Kidney glomerular epithelial cell (primary cell): ENCODE measurements at regions not wholly inside any gene's neighbourhood (a gene's known extent, or its start where the extent isn't known, plus 50 kb on each side); places are given as distances from the start of the nearest gene placed in this dataset.

Experiments used
- DNase-seq: peaks from one replicate; lab custom pipeline; 2025; lab: John Stamatoyannopoulos, UW

DNA sequence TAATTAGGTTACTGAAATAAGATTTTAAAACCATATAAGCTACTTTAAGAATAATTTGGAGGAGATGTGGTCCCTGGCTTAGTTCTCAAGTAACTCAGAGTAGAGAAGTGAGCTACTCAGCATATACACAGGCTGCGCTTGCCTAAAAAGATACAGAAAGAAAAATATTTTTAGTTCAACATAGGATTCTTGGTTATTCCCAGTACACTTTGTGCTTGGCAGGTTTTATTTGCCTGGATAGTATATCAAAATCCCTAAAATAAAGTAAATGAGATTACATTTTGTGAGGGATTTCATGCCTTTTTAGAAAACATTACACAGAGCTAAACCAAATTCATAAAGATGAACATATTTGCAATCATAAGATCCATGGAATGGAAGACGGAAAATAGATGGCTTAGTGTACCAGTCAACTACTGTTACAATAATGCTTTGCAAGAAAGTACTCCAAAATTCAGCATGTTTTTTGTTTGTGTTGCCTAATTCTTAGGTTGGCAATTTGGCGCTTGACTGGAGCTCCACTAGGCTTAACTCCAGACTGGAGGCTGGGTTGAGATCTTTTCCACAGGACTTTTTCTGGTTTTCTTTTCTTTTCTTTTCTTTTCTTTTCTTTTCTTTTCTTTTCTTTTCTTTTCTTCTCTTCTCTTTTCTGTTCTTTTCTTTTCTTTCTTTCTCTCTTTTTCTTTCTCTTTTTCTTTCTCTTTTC lies 600.5 kb upstream of the SYT4 start:
- no peak for DNase-seq

- no peak for DNase-seq
Observed at GRCh38 chr18:43879415-43879814, 602.1 kb upstream of the SYT4 start.

DNA sequence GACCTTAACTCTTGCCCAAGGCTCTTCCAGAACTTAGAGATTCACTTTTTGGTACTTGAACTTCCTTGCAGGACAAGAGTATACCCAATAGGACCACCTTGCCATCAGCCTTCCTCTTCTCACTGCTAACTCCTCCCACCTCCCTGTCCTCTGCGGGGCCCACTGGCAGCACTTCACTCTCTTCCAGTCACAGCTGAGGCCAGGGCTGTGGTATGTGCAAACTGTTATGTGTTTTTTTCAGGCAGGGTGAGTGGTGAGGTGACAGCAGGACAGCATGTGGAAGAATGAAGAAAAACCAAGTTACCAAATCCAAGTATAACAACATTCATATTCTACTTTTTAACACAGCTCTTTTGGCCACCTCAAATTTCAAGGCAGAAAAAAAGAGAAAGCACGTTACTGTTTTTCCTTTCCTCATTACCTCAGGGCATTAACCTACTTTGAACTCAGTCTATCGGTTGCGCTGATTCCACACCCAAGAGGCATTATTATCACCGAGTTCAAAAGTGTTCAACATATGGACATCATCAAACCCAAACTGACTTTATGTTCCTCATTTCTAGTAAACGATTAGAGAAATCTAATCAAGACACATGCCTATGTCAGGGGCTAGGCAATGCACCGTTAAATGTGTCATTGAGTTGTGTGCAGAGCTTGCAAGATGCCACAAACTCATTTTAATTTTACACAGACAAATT lies 605.2 kb upstream of the SYT4 start:
- DNase-seq, result no peak

- no peak for DNase-seq
Observed at GRCh38 chr18:43883886-43884285, 606.6 kb upstream of the SYT4 start.

DNA sequence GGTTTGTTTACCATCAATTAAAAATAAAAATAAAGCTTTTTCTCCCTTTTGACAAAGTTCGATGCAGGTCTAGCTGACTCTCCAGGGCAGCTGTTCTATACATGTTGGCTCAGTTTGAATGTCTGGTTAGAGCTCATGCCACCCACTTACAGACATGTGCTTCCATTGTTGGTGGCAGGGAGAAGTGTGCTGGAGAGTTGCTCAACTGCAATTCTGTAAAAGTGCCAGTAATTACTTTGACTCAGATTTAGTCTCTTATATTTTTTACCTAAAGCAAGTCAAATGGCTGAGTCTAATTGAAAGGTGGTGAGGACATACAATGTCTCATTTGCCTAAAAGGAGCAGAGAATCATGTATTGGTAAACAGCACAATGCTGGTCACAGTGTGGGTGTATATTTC lies 609.1 kb upstream of the SYT4 start:
- no peak for DNase-seq

DNA sequence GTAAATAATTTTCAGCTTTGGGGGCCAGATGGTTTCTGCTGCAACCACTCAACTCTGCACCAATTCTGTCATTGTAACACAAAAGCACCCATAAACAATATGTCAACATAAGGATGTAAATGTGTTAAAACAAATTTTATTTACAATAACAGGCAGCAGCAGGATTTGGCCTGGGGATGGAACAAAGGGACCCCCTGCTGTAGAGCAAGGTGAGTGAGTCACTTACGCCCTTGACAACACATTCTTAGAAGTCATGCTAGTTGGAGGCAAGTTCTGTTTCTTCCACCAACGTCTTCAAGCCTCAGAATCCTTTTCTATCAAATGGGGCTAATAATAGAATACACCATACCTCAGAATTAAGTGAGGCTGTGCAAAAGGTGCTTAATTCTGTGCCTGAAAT lies 610.2 kb upstream of the SYT4 start:
- DNase-seq, result no peak

GRCh38 chr18:43888598-43888997 lies 611.3 kb upstream of the SYT4 start:
- DNase-seq, result no peak

GRCh38 chr18:43893001-43893637 lies 615.8 kb upstream of the SYT4 start:
- peak; percentile 100 for DNase-seq

DNA sequence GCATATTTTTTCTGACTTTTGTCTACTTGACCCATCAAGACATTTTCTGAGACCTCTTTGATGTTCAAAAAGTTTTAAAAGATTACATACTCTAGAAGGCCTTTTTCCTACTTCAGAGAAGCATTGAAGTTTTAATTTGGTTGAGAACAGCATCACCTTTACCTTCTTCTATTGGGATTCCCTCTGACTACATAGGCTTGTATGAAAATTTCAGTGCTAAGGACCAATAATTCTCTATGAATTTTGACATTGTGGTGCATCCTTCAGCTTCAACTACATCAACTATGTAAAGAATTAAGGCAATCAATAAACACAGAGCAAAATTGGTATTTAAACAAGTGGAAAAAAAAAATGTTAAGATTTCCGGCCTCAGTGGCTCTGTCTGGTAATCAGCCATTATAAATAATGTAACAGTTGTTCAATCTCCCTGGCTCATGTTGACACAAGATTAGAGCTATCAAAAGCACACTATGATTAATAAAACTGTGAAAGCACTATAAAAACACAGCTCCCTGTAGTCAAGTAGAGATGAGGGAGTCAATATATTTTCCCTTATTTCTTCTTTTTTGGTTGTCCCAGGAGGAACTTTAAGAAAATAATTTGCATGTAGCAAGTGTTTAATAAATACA lies 627.0 kb upstream of the SYT4 start:
- no peak for DNase-seq

DNA sequence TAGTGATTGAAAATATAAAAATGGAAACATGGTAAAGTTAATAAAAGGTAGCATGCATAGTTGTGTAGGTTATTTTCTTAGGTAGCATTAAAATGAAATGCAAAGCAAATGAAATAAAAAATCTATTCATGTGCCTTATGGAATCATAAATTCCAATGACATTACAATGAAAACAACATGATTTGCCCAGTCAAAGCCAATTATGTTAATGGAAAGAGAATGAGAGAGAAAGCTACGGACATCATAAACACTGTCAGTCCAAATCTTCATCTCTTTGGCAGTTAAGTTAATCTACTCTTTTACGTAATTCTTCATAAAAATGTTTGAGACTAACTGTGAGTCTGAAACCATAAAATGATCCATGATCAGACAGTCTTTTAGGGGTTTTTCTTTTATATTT lies 636.7 kb upstream of the SYT4 start:
- no peak for DNase-seq

- no peak for DNase-seq
Observed at GRCh38 chr18:43916984-43917383, 639.7 kb upstream of the SYT4 start.

DNA sequence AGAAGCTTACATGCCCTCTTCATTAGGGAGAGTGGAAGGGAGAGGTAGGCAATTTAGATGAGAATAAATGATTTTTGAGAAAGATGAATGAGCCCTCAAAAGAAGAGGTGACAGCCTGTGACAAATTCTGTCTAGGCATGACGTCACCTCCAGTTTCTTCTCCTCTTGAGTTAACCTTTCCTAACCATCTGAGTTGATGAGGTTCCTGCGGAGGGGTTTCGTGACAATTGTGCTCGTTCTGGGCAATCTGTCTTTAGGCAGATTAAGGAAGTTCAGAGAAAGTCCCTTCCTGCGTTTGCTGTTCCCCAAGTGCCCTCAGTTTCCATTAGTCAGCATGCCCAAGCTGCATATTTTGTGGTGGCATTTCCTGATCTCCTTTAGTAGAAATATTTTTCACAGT lies 640.2 kb upstream of the SYT4 start:
- no peak for DNase-seq

GRCh38 chr18:43919551-43919950 lies 642.3 kb upstream of the SYT4 start:
- DNase-seq, result no peak

GRCh38 chr18:43931439-43931838 lies 654.1 kb upstream of the SYT4 start:
- DNase-seq, result no peak

- peak; percentile 48 for DNase-seq
Observed at GRCh38 chr18:43932140-43932539, 654.9 kb upstream of the SYT4 start.

- no peak for DNase-seq
Observed at GRCh38 chr18:43933177-43933576, 655.9 kb upstream of the SYT4 start.

DNA sequence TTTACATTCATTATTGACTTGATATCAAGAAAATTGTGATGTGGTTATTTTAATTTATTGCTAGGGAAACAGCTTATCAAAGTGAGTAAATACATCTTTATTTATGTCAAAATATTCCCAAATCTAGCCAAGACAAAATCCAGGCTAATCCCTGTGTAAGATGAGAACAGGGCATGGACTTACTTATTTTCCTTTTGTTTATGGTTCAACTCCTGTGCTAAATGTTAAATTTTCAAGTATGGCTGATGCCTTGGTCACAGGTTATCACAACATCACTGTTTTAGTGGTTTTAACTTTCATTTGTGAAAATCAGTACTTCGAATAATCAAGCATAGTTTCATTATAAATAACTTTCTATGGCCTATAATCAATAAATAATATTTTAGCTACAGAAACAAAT lies 657.0 kb upstream of the SYT4 start:
- DNase-seq, result no peak

- DNase-seq, result no peak
Observed at GRCh38 chr18:43934781-43935471, 657.6 kb upstream of the SYT4 start.

- no peak for DNase-seq
Observed at GRCh38 chr18:43936176-43936575, 658.9 kb upstream of the SYT4 start.

- DNase-seq, result no peak
Observed at GRCh38 chr18:43949291-43949690, 672.0 kb upstream of the SYT4 start.

DNA sequence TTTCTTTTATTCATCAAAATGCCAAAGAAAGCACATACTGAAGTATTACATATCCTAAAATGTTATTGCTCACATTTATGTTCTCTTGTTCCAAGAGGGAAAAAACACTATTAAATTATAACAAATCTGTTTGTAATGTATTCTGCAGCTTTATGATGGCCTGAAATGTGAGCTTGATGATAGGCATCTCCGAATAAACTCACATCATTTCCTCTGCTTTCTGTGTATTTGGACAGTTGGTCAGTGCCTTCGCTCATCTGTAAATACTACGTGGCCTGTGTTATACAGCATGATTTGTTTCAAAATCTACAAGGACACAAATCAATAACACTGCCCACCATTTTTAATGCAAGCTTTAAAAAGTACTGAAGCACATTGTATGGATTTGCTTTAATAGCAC lies 672.8 kb upstream of the SYT4 start:
- no peak for DNase-seq

- no peak for DNase-seq
Observed at GRCh38 chr18:43952398-43952797, 675.1 kb upstream of the SYT4 start.
